ENCODE measurements at regions not wholly inside any gene's neighbourhood (a gene's known extent, or its start where the extent isn't known, plus 50 kb on each side); places are given as distances from the start of the nearest gene placed in this dataset.

- no peak overlapping the region for H3K27ac ChIP-seq
- no peak for TF ChIP-seq ZFX (IDR thresholded peaks at IDR 0.05)
- no peak for TF ChIP-seq CTCF (conservative IDR thresholded peaks at IDR 0.05)
Observed at GRCh38 chr7:136079478-136079892, 102.3 kb upstream of the MTPN start.

GRCh38 chr7:136079066-136079465 lies 101.9 kb upstream of the MTPN start:
- TF ChIP-seq CTCF (conservative IDR thresholded peaks at IDR 0.05) (no peak), ZFX (IDR thresholded peaks at IDR 0.05) (no peak)
- no peak overlapping the region for H3K27ac ChIP-seq

GRCh38 chr7:136078630-136079029 lies 101.5 kb upstream of the MTPN start:
- H3K27ac ChIP-seq: no peak overlapping the region
- TF ChIP-seq ZFX (IDR thresholded peaks at IDR 0.05) (no peak), CTCF (conservative IDR thresholded peaks at IDR 0.05) (no peak)

GRCh38 chr7:136076954-136077353 lies 99.8 kb upstream of the MTPN start:
- TF ChIP-seq ZFX (IDR thresholded peaks at IDR 0.05) (no peak), CTCF (conservative IDR thresholded peaks at IDR 0.05) (no peak)
- H3K27ac ChIP-seq: no peak overlapping the region

- TF ChIP-seq ZFX (IDR thresholded peaks at IDR 0.05): no peak
- TF ChIP-seq CTCF (conservative IDR thresholded peaks at IDR 0.05): no peak
Observed at GRCh38 chr7:136074843-136075242, 97.7 kb upstream of the MTPN start.

GRCh38 chr7:136072447-136072846 lies 95.3 kb upstream of the MTPN start:
- H3K27ac ChIP-seq: no peak overlapping the region
- TF ChIP-seq CTCF (conservative IDR thresholded peaks at IDR 0.05) (no peak), ZFX (IDR thresholded peaks at IDR 0.05) (no peak)

More at GRCh38 chr7:136074843-136075242, 97.7 kb upstream of the MTPN start:
- no peak overlapping the region for H3K27ac ChIP-seq

- no peak overlapping the region for H3K27ac ChIP-seq
- TF ChIP-seq ZFX (IDR thresholded peaks at IDR 0.05) (no peak), CTCF (conservative IDR thresholded peaks at IDR 0.05) (no peak)
Observed at GRCh38 chr7:136070736-136071505, 93.8 kb upstream of the MTPN start.

Data from C4-2B (cell line).